Keratinocyte (primary cell): ENCODE measurements at regions not wholly inside any gene's neighbourhood (a gene's known extent, or its start where the extent isn't known, plus 50 kb on each side); places are given as distances from the start of the nearest gene placed in this dataset.

Source experiments
- DNase-seq: peaks from one replicate; pipeline ENCODE4 v3.0.0-alpha.2; 2011; ENCODE audit warnings: low read depth, missing footprints, low spot score
- FAIRE-seq: peaks from 2 replicates; lab custom pipeline; 2011; peaks lifted over from hg19 to GRCh38; lab: Jason Lieb, UNC
- H2AFZ ChIP-seq: 2 replicates; pipeline ENCODE4 v1.6.0; 2012; ENCODE audit warnings: low read length, control low read depth, inconsistent platforms; ENCODE audit not compliant: control insufficient read depth
- H3K27ac ChIP-seq: 2 replicates; pipeline ENCODE4 v1.5.1; 2011; ENCODE audit warnings: low read length; ENCODE audit not compliant: control insufficient read depth, insufficient read depth
- H3K27me3 ChIP-seq: 3 replicates; pipeline ENCODE4 v1.6.0; 2011; ENCODE audit warnings: low read length; ENCODE audit not compliant: control insufficient read depth, insufficient read depth; ENCODE audit errors: extremely low read depth
- H3K36me3 ChIP-seq, 2 experiments: 2 replicates in 1 of 2; 3 replicates in 1 of 2; pipeline ENCODE4 v1.5.1; 2011; ENCODE audit warnings: low read length in 2 of 2, mild to moderate bottlenecking in 1 of 2; ENCODE audit not compliant: control insufficient read depth in 2 of 2, insufficient read depth in 2 of 2; ENCODE audit errors: extremely low read depth in 1 of 2
- H3K4me1 ChIP-seq: 3 replicates; pipeline ENCODE4 v1.5.1; 2011; ENCODE audit warnings: low read length; ENCODE audit not compliant: control insufficient read depth, insufficient read depth; ENCODE audit errors: extremely low read depth
- H3K4me2 ChIP-seq: 3 replicates; pipeline ENCODE4 v1.6.0; 2011; ENCODE audit warnings: low read depth, low read length; ENCODE audit not compliant: control insufficient read depth, insufficient read depth; ENCODE audit errors: extremely low read depth
- H3K4me3 ChIP-seq, 3 experiments: fragments of 200-600 bp in 1 of 3; sonication (generic) in 1 of 3; 2 replicates in 2 of 3; 3 replicates in 1 of 3; pipeline ENCODE4 v1.5.1; 2011 to 2016; ENCODE audit warnings: low read length in 3 of 3, mild to moderate bottlenecking in 3 of 3, control low read depth in 2 of 3, inconsistent platforms in 1 of 3, low read depth in 1 of 3, mixed read lengths in 1 of 3, mixed run types in 1 of 3, moderate library complexity in 1 of 3; ENCODE audit not compliant: control insufficient read depth in 2 of 3, insufficient read depth in 2 of 3; ENCODE audit errors: extremely low read depth in 1 of 3
- H3K79me2 ChIP-seq: 2 replicates; pipeline ENCODE4 v1.6.0; 2012; ENCODE audit warnings: low read length; ENCODE audit not compliant: control insufficient read depth, insufficient read depth
- H3K9ac ChIP-seq: 3 replicates; pipeline ENCODE4 v1.6.0; 2011; ENCODE audit warnings: low read length; ENCODE audit not compliant: control insufficient read depth, insufficient read depth; ENCODE audit errors: extremely low read depth
- H3K9me1 ChIP-seq: 3 replicates; pipeline ENCODE4 v1.6.0; 2011; ENCODE audit warnings: low read length; ENCODE audit not compliant: control insufficient read depth, insufficient read depth; ENCODE audit errors: extremely low read depth
- H3K9me3 ChIP-seq: 2 replicates; pipeline ENCODE4 v1.5.1; 2012; ENCODE audit warnings: low read depth, low read length; ENCODE audit not compliant: control insufficient read depth
- H4K20me1 ChIP-seq: 3 replicates; pipeline ENCODE4 v1.6.0; 2011; ENCODE audit warnings: low read length; ENCODE audit not compliant: control insufficient read depth, insufficient read depth; ENCODE audit errors: extremely low read depth
- CTCF ChIP-seq, 3 experiments: IDR thresholded peaks in 1 of 3; conservative IDR thresholded peaks in 1 of 3; optimal IDR thresholded peaks in 1 of 3; 2 replicates in 2 of 3; 3 replicates in 1 of 3; pipeline versions ENCODE3 to v1.5.1; 2011; ENCODE audit warnings: low read length in 3 of 3, mild to moderate bottlenecking in 3 of 3, moderate library complexity in 2 of 3, control low read depth in 1 of 3, inconsistent platforms in 1 of 3; ENCODE audit not compliant: insufficient read depth in 2 of 3; ENCODE audit errors: extremely low read depth in 1 of 3
- EZH2 ChIP-seq: IDR thresholded peaks from one replicate; pipeline ENCODE4 v1.6.1; 2012; ENCODE audit warnings: inconsistent platforms, mild to moderate bottlenecking, low read length, moderate library complexity
- dilution Hi-C: fragments of 300-500 bp; cut with MboI; formaldehyde crosslinking; loops from one replicate; pipeline ENCODE4 v1.7.0; 2020; ENCODE audit warnings: low sequenced_read_pairs; ENCODE audit not compliant: extremely low pct_ligation_motif_present

DNA sequence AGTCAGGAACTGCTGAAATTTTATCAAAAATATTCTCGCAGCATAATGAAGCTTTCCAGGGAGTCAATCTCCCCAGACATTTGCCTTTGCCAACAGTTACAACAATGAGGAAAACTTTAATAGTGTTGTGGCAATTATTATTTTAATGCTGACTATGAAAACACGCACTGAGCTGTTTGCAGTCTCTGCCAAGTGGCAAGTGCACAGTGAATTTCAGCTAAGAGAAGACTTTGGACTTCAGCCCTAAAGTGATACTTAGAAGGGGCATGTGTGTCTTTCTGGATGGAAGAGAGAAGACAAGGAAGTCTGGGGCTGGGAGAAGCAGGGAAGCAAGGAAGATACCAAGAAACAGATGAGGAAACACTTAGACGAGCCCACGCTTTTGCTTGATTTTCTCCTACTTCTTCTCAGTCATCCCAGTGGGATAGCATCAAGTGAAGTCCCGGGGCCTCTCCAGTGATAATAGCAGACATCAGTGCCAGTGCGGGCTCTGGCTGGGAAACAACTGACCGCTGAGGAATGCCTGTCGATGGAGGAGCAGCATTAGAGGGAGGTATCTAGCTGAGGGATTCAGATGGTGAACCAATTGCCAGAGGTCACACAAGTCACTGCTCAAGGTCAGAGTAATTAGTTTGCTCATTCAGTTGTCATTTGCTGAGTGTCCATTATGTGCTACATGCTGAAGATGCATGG is 196.3 kb downstream of the TTLL7 start:
- Histone ChIP-seq H3K27ac (no peak overlapping the region), H3K36me3 (no peaks in the 10 kb centered on the region), H2AFZ (no peak overlapping the region), H4K20me1 (no peaks in the 10 kb centered on the region), H3K27me3 (no peaks in the 10 kb centered on the region), H3K4me3 (no peak overlapping the region), H3K79me2 (no peaks in the 10 kb centered on the region), H3K9me1 (no peaks in the 10 kb centered on the region), H3K4me1 (no peaks in the 10 kb centered on the region), H3K9ac (no peak overlapping the region), H3K4me2 (no peak overlapping the region), H3K9me3 (no peaks in the 10 kb centered on the region)
- DNase-seq (no peak), FAIRE-seq (no peak)
- TF ChIP-seq CTCF (optimal IDR thresholded peaks at IDR 0.05 in 1 of 3, IDR thresholded peaks at IDR 0.05 in 1 of 3, conservative IDR thresholded peaks at IDR 0.05 in 1 of 3; ENCODE audit: extremely low read depth in 1 of 3, insufficient read depth in 2 of 3, low read length in 3 of 3) (no peak), EZH2 (no peak)
- dilution Hi-C loops: no loop called here

- DNase-seq (no peak), FAIRE-seq (no peak)
- Histone ChIP-seq H2AFZ (no peak overlapping the region), H3K4me1 (no peaks in the 10 kb centered on the region), H3K27ac (no peak overlapping the region), H3K27me3 (no peaks in the 10 kb centered on the region), H3K9me3 (no peaks in the 10 kb centered on the region), H3K4me2 (no peak overlapping the region), H3K9ac (no peak overlapping the region), H4K20me1 (no peaks in the 10 kb centered on the region), H3K4me3 (no peak overlapping the region), H3K9me1 (no peaks in the 10 kb centered on the region), H3K36me3 (no peaks in the 10 kb centered on the region), H3K79me2 (no peaks in the 10 kb centered on the region)
- dilution Hi-C loops: no loop called here
- TF ChIP-seq CTCF (optimal IDR thresholded peaks at IDR 0.05 in 1 of 3, IDR thresholded peaks at IDR 0.05 in 1 of 3, conservative IDR thresholded peaks at IDR 0.05 in 1 of 3; ENCODE audit: extremely low read depth in 1 of 3, insufficient read depth in 2 of 3, low read length in 3 of 3): no peak
- no peak for TF ChIP-seq EZH2
These were observed 196.9 kb downstream of the TTLL7 start for GRCh38 chr1:83802023-83802422.
